Activated CD4-positive, alpha-beta T cell treated with anti-CD3 and anti-CD28 coated beads for 36 hours (primary cell): ENCODE measurements at regions not wholly inside any gene's neighbourhood (a gene's known extent, or its start where the extent isn't known, plus 50 kb on each side); places are given as distances from the start of the nearest gene placed in this dataset.
"Not testable (repeated sequence)": the region's sequence is repeated elsewhere in the genome, so short reads cannot be mapped to it uniquely, and the experiment has no call there.

Source experiments
- ATAC-seq: fragments of 200-7000 bp; cut with Tn5 transposase; one replicate; pipeline ENCODE4 v1.10.0; 2021; ENCODE audit warnings: mild to moderate bottlenecking, moderate library complexity
- CTCF ChIA-PET: fragments of 350-600 bp; sonication (Branson Sonifier 250); formaldehyde crosslinking; loops from one replicate; lab custom pipeline; 2021; ENCODE audit warnings: antibody characterized with exemption; lab: Charles Lee
- POLR2A ChIA-PET: fragments of 350-600 bp; sonication (Branson Sonifier 250); formaldehyde crosslinking; loops from one replicate; lab custom pipeline; 2021; ENCODE audit warnings: antibody characterized with exemption, inconsistent platforms; lab: Charles Lee
- DNase-seq: peaks from one replicate; pipeline ENCODE4 v3.0.0-alpha.2; 2020
- H3K27ac Mint-ChIP-seq: one replicate; pipeline ENCODE4 v1.8.0; 2021; ENCODE audit warnings: mixed read lengths
- H3K27me3 Mint-ChIP-seq: one replicate; pipeline ENCODE4 v1.8.0; 2021; ENCODE audit warnings: mixed read lengths
- H3K36me3 Mint-ChIP-seq: one replicate; pipeline ENCODE4 v1.8.0; 2021; ENCODE audit warnings: low read depth, mixed read lengths
- H3K4me1 Mint-ChIP-seq: one replicate; pipeline ENCODE4 v1.8.0; 2021; ENCODE audit warnings: mixed read lengths
- H3K4me3 Mint-ChIP-seq: one replicate; pipeline ENCODE4 v1.8.0; 2021; ENCODE audit warnings: mild to moderate bottlenecking, moderate library complexity, mixed read lengths
- H3K9me3 Mint-ChIP-seq: one replicate; pipeline ENCODE4 v1.8.0; 2021; ENCODE audit warnings: low read depth, mixed read lengths
- intact Hi-C, 2 experiments: fragments of 100-400 bp; cut with DNase I in 1 of 2; cut with micrococcal nuclease in 1 of 2; formaldehyde crosslinking; loops; one replicate each; pipeline versions ENCODE4 v1.14.2 to v1.15.1; 2022 to 2024; cut with DNase I, micrococcal nuclease

GRCh38 chr14:38693423-38693822 is 409.6 kb downstream of the SEC23A start:
- ChIA-PET POLR2A (no interaction called here), CTCF (no interaction called here)
- H3K36me3 Mint-ChIP-seq: no peaks in the 10 kb centered on the region
- ATAC-seq (no peak), DNase-seq (no peak)
- peaks cover 2% of the 10 kb centered on the region for H3K9me3 Mint-ChIP-seq
- H3K27me3 Mint-ChIP-seq: no peaks in the 10 kb centered on the region
- intact Hi-C loops: no loop called here
- H3K4me3 Mint-ChIP-seq: no peak overlapping the region
- no peak overlapping the region for H3K27ac Mint-ChIP-seq
- no peaks in the 10 kb centered on the region for H3K4me1 Mint-ChIP-seq

- H3K4me3 Mint-ChIP-seq: no peak overlapping the region
- CTCF ChIA-PET: no interaction called here
- no peak overlapping the region for H3K27ac Mint-ChIP-seq
- H3K4me1 Mint-ChIP-seq: no peaks in the 10 kb centered on the region
- H3K36me3 Mint-ChIP-seq: no peaks in the 10 kb centered on the region
- intact Hi-C loops: no loop called here
- H3K27me3 Mint-ChIP-seq: no peaks in the 10 kb centered on the region
- H3K9me3 Mint-ChIP-seq: peaks cover 4% of the 10 kb centered on the region
- POLR2A ChIA-PET: no interaction called here
- no peak for ATAC-seq
- DNase-seq: no peak
These were observed 413.1 kb upstream of the CLEC14A start for GRCh38 chr14:38669027-38669426.

- ATAC-seq (no peak), DNase-seq (no peak)
- no peaks in the 10 kb centered on the region for H3K9me3 Mint-ChIP-seq
- no peak overlapping the region for H3K27ac Mint-ChIP-seq
- no peak overlapping the region for H3K4me3 Mint-ChIP-seq
- no peaks in the 10 kb centered on the region for H3K27me3 Mint-ChIP-seq
- H3K4me1 Mint-ChIP-seq: no peaks in the 10 kb centered on the region
- intact Hi-C loops: no loop called here
- CTCF ChIA-PET: no interaction called here
- POLR2A ChIA-PET: no interaction called here
- H3K36me3 Mint-ChIP-seq: no peaks in the 10 kb centered on the region
These were observed 407.5 kb upstream of the CLEC14A start for GRCh38 chr14:38663382-38663781.

- H3K9me3 Mint-ChIP-seq: no peaks in the 10 kb centered on the region
- ChIA-PET POLR2A (no interaction called here), CTCF (no interaction called here)
- H3K27me3 Mint-ChIP-seq: no peaks in the 10 kb centered on the region
- intact Hi-C loops: no loop called here
- H3K4me1 Mint-ChIP-seq: no peaks in the 10 kb centered on the region
- H3K36me3 Mint-ChIP-seq: no peaks in the 10 kb centered on the region
- DNase-seq (no peak), ATAC-seq (no peak)
- H3K4me3 Mint-ChIP-seq: no peak overlapping the region
- no peak overlapping the region for H3K27ac Mint-ChIP-seq
These were observed 406.9 kb upstream of the CLEC14A start for GRCh38 chr14:38662781-38663180.

GRCh38 chr14:38646391-38646790 is 390.5 kb upstream of the CLEC14A start:
- no peak for DNase-seq
- POLR2A ChIA-PET: no interaction called here
- intact Hi-C loops: no loop called here
- no peaks in the 10 kb centered on the region for H3K36me3 Mint-ChIP-seq
- no peaks in the 10 kb centered on the region for H3K4me1 Mint-ChIP-seq
- CTCF ChIA-PET: no interaction called here
- no peaks in the 10 kb centered on the region for H3K27me3 Mint-ChIP-seq
- H3K9me3 Mint-ChIP-seq: peaks cover 3% of the 10 kb centered on the region
- no peak overlapping the region for H3K27ac Mint-ChIP-seq
- no peak overlapping the region for H3K4me3 Mint-ChIP-seq
- no peak for ATAC-seq

GRCh38 chr14:38634913-38635312 is 379.0 kb upstream of the CLEC14A start:
- POLR2A ChIA-PET, DNase-seq, H3K27me3 Mint-ChIP-seq, H3K9me3 Mint-ChIP-seq, intact Hi-C loops, H3K4me1 Mint-ChIP-seq, H3K36me3 Mint-ChIP-seq, H3K4me3 Mint-ChIP-seq, H3K27ac Mint-ChIP-seq, CTCF ChIA-PET, ATAC-seq: not testable (repeated sequence)

- ATAC-seq: no peak
- CTCF ChIA-PET: no interaction called here
- no peaks in the 10 kb centered on the region for H3K36me3 Mint-ChIP-seq
- POLR2A ChIA-PET: no interaction called here
- no peak overlapping the region for H3K27ac Mint-ChIP-seq
- H3K27me3 Mint-ChIP-seq: no peaks in the 10 kb centered on the region
- no peaks in the 10 kb centered on the region for H3K4me1 Mint-ChIP-seq
- no peak overlapping the region for H3K4me3 Mint-ChIP-seq
- intact Hi-C loops: no loop called here
- H3K9me3 Mint-ChIP-seq: peaks cover 4% of the 10 kb centered on the region
- DNase-seq: no peak
These were observed 373.5 kb upstream of the CLEC14A start for GRCh38 chr14:38629412-38629811.

GRCh38 chr14:38627163-38627562 is 371.3 kb upstream of the CLEC14A start:
- no peak for DNase-seq
- CTCF ChIA-PET: no interaction called here
- H3K27me3 Mint-ChIP-seq: no peaks in the 10 kb centered on the region
- no peaks in the 10 kb centered on the region for H3K36me3 Mint-ChIP-seq
- ATAC-seq: no peak
- no peak overlapping the region for H3K4me3 Mint-ChIP-seq
- H3K4me1 Mint-ChIP-seq: no peaks in the 10 kb centered on the region
- no peaks in the 10 kb centered on the region for H3K9me3 Mint-ChIP-seq
- intact Hi-C loops: no loop called here
- POLR2A ChIA-PET: no interaction called here
- H3K27ac Mint-ChIP-seq: no peak overlapping the region

- no peak for ATAC-seq
- no peak for DNase-seq
- Mint-ChIP-seq H3K4me1 (no peaks in the 10 kb centered on the region), H3K9me3 (peaks cover 2% of the 10 kb centered on the region), H3K36me3 (no peaks in the 10 kb centered on the region), H3K27me3 (no peaks in the 10 kb centered on the region), H3K27ac (no peak overlapping the region), H3K4me3 (no peak overlapping the region)
- POLR2A ChIA-PET: no interaction called here
- CTCF ChIA-PET: no interaction called here
- intact Hi-C loops: no loop called here
These were observed 367.8 kb upstream of the CLEC14A start for GRCh38 chr14:38623661-38624060.

GRCh38 chr14:38618514-38618913 is 362.6 kb upstream of the CLEC14A start:
- no peak overlapping the region for H3K27ac Mint-ChIP-seq
- DNase-seq (no peak), ATAC-seq (no peak)
- peaks cover 2% of the 10 kb centered on the region for H3K9me3 Mint-ChIP-seq
- intact Hi-C loops: no loop called here
- ChIA-PET POLR2A (no interaction called here), CTCF (no interaction called here)
- H3K27me3 Mint-ChIP-seq: no peaks in the 10 kb centered on the region
- H3K4me1 Mint-ChIP-seq: no peaks in the 10 kb centered on the region
- H3K4me3 Mint-ChIP-seq: no peak overlapping the region
- H3K36me3 Mint-ChIP-seq: no peaks in the 10 kb centered on the region

GRCh38 chr14:38616959-38617358 is 361.1 kb upstream of the CLEC14A start:
- Mint-ChIP-seq H3K9me3 (peaks cover 2% of the 10 kb centered on the region), H3K4me3 (no peak overlapping the region), H3K4me1 (no peaks in the 10 kb centered on the region), H3K27me3 (no peaks in the 10 kb centered on the region), H3K27ac (no peak overlapping the region), H3K36me3 (no peaks in the 10 kb centered on the region)
- no peak for DNase-seq
- ChIA-PET POLR2A (no interaction called here), CTCF (no interaction called here)
- ATAC-seq: no peak
- intact Hi-C loops: no loop called here

- no peaks in the 10 kb centered on the region for H3K4me1 Mint-ChIP-seq
- intact Hi-C loops: no loop called here
- no peak overlapping the region for H3K4me3 Mint-ChIP-seq
These were observed 356.0 kb upstream of the CLEC14A start for GRCh38 chr14:38611928-38612327.

GRCh38 chr14:38608244-38608643 is 352.4 kb upstream of the CLEC14A start:
- Mint-ChIP-seq H3K27ac (no peak overlapping the region), H3K27me3 (no peaks in the 10 kb centered on the region), H3K36me3 (no peaks in the 10 kb centered on the region), H3K4me3 (no peak overlapping the region), H3K4me1 (no peaks in the 10 kb centered on the region), H3K9me3 (peaks cover 2% of the 10 kb centered on the region)
- ChIA-PET POLR2A (interaction anchor here (0.6 kb wide), 1 partner anchor 1211 kb away, joined by 3 read pairs; no protein-coding TSS in a partner anchor), CTCF (no interaction called here)
- intact Hi-C loops: no loop called here
- no peak for DNase-seq
- no peak for ATAC-seq

More at GRCh38 chr14:38611928-38612327, 356.0 kb upstream of the CLEC14A start:
- ATAC-seq: no peak
- H3K9me3 Mint-ChIP-seq: peaks cover 2% of the 10 kb centered on the region
- POLR2A ChIA-PET: no interaction called here
- no peaks in the 10 kb centered on the region for H3K27me3 Mint-ChIP-seq
- no peak overlapping the region for H3K27ac Mint-ChIP-seq
- H3K36me3 Mint-ChIP-seq: no peaks in the 10 kb centered on the region
- DNase-seq: no peak
- CTCF ChIA-PET: no interaction called here
